ENCODE measurements at regions not wholly inside any gene's neighbourhood (a gene's known extent, or its start where the extent isn't known, plus 50 kb on each side); places are given as distances from the start of the nearest gene placed in this dataset.

DNA sequence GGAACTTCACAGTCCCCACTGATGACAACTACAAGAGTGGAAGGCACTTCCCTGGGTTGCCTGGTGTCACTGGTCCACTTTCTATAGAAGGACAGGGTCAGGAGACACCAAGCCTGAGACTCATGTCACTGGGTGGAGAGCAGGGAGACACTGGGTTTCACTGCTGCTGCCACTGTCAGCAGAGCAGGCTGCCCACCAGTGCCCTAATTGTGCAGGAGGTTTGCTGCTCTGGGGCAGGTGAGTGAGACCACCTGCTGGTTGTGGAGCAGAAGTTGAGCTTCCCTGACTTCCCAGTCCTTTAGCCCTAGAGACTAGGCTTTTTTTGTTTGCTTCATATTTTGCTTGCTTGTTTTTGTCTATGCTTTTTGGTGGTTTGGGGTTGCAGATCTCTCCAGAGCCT, 528.4 kb upstream of the RGMA start:
- ChIA-PET RAD21 (ENCODE audit: unreplicated experiment) (no interaction called here), SMC1A (ENCODE audit: uncharacterized antibody, unreplicated experiment) (no interaction called here), CTCF (interaction anchor here (0.7 kb wide), 1 partner anchor 1036 kb away, joined by 3 read pairs; no protein-coding TSS in a partner anchor), POLR2A (no interaction called here)
- TF ChIP-seq, protein P1, sequence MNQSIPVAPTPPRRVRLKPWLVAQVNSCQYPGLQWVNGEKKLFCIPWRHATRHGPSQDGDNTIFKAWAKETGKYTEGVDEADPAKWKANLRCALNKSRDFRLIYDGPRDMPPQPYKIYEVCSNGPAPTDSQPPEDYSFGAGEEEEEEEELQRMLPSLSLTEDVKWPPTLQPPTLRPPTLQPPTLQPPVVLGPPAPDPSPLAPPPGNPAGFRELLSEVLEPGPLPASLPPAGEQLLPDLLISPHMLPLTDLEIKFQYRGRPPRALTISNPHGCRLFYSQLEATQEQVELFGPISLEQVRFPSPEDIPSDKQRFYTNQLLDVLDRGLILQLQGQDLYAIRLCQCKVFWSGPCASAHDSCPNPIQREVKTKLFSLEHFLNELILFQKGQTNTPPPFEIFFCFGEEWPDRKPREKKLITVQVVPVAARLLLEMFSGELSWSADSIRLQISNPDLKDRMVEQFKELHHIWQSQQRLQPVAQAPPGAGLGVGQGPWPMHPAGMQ (IDR thresholded peaks at IDR 0.05; ENCODE audit: borderline replicate concordance): no peak
- TF ChIP-seq HDAC2 (IDR thresholded peaks at IDR 0.05) (no peak), IRF4 (IDR thresholded peaks at IDR 0.05; ENCODE audit: low read depth, low read length) (no peak), MXI1 (IDR thresholded peaks at IDR 0.05; ENCODE audit: low read depth, low read length) (no peak), CREM (IDR thresholded peaks at IDR 0.05; ENCODE audit: low read depth) (no peak), TCF7 (IDR thresholded peaks at IDR 0.05; ENCODE audit: borderline replicate concordance) (no peak), EP300 (IDR thresholded peaks at IDR 0.05; ENCODE audit: borderline replicate concordance in 1 of 2, control insufficient read depth in 1 of 2, low read depth in 2 of 2, low read length in 2 of 2) (no peak), RELA (IDR thresholded peaks at IDR 0.05; ENCODE audit: borderline replicate concordance, partially characterized antibody) (no peak), CHD2 (IDR thresholded peaks at IDR 0.05; ENCODE audit: borderline replicate concordance, low read depth, low read length) (no peak)
- TF ChIP-seq, protein P2, sequence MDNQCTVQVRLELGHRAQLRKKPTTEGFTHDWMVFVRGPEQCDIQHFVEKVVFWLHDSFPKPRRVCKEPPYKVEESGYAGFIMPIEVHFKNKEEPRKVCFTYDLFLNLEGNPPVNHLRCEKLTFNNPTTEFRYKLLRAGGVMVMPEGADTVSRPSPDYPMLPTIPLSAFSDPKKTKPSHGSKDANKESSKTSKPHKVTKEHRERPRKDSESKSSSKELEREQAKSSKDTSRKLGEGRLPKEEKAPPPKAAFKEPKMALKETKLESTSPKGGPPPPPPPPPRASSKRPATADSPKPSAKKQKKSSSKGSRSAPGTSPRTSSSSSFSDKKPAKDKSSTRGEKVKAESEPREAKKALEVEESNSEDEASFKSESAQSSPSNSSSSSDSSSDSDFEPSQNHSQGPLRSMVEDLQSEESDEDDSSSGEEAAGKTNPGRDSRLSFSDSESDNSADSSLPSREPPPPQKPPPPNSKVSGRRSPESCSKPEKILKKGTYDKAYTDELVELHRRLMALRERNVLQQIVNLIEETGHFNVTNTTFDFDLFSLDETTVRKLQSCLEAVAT (IDR thresholded peaks at IDR 0.05): no peak
- H3K79me2 ChIP-seq (ENCODE audit: control insufficient read depth, insufficient read depth, low read length): no peaks in the 10 kb centered on the region
- no TSS peak for BruUV-seq (replicated peaks)
- H3K9me3 ChIP-seq (replicated peaks; ENCODE audit: control insufficient read depth, insufficient read depth, low read length): no peaks in the 10 kb centered on the region
- no peaks in the 10 kb centered on the region for H4K20me1 ChIP-seq (ENCODE audit: control insufficient read depth, insufficient read depth)
- H2AFZ ChIP-seq (ENCODE audit: control insufficient read depth, low read depth, low read length): no peak overlapping the region
- in situ Hi-C loops (cut with MboI) (no loop called here), intact Hi-C loops (cut with micrococcal nuclease; ENCODE audit: unreplicated experiment) (no loop called here)
- no peak for ATAC-seq
- no peak for DNase-seq (ENCODE audit: low read depth, low spot score)
- no peak overlapping the region for H3K4me2 ChIP-seq (ENCODE audit: control insufficient read depth, insufficient read depth)
- H3K36me3 ChIP-seq (ENCODE audit: control insufficient read depth in 2 of 2, insufficient read depth in 2 of 2, low read length in 1 of 2): no peaks in the 10 kb centered on the region
- no peak overlapping the region for H3K27ac ChIP-seq (ENCODE audit: control insufficient read depth, insufficient read depth)
- H3K4me1 ChIP-seq (ENCODE audit: control insufficient read depth, insufficient read depth, low read length): no peaks in the 10 kb centered on the region
- no peak overlapping the region for H3K9ac ChIP-seq (ENCODE audit: control insufficient read depth, insufficient read depth, low read length)
- no peaks in the 10 kb centered on the region; a peak in 1 of 4 replicates for H3K27me3 ChIP-seq (replicated peaks in 1 of 2; ENCODE audit: control insufficient read depth in 2 of 2, insufficient read depth in 2 of 2, low read length in 1 of 2)
- H3K4me3 ChIP-seq: no peak overlapping the region
- FAIRE-seq: no peak

Data from GM12878 (cell line).